Activated naive CD4-positive, alpha-beta T cell treated with anti-CD3 and anti-CD28 coated beads, Interleukin-2, amount 50 U/mL, for 72 hours (primary cell): ENCODE measurements at regions not wholly inside any gene's neighbourhood (a gene's known extent, or its start where the extent isn't known, plus 50 kb on each side); places are given as distances from the start of the nearest gene placed in this dataset.
A peak's percentile ranks its signal among the peaks of the same experiment; 100 is the strongest.
"Not testable (repeated sequence)": the region's sequence is repeated elsewhere in the genome, so short reads cannot be mapped to it uniquely, and the experiment has no call there.

Experiments
- ATAC-seq, 2 donors: fragments of 150-1000 bp; cut with Tn5 transposase; 2 replicates each; pipeline ENCODE4 v1.10.0; 2021; ENCODE audit warnings: mild to moderate bottlenecking in 2 of 2, moderate library complexity in 2 of 2
- DNase-seq, 2 donors: peaks; one replicate each; pipeline ENCODE4 v3.0.0; 2021 to 2022; ENCODE audit warnings: low spot score in 2 of 2
- H3K27ac Mint-ChIP-seq, 2 donors: one replicate each; pipeline ENCODE4 v1.8.0; 2022; ENCODE audit warnings: mild to moderate bottlenecking in 2 of 2, mixed read lengths in 2 of 2
- H3K36me3 Mint-ChIP-seq, 2 donors: one replicate each; pipeline ENCODE4 v1.8.0; 2022; ENCODE audit warnings: mixed read lengths in 2 of 2
- H3K9me3 Mint-ChIP-seq, 2 donors: one replicate each; pipeline ENCODE4 v1.8.0; 2022; ENCODE audit warnings: mixed read lengths in 2 of 2

GRCh38 chr16:59971264-59971663 is 1237.1 kb upstream of the GOT2 start:
- DNase-seq (no peak), ATAC-seq (no peak)
- Mint-ChIP-seq H3K27ac (no peak overlapping the region), H3K36me3 (peaks cover 0 to 11% of the 10 kb centered on the region in 2 donors), H3K9me3 (peaks cover 16 to 18% of the 10 kb centered on the region in 2 donors)

GRCh38 chr16:59964232-59964924 is 1230.3 kb upstream of the GOT2 start:
- Mint-ChIP-seq H3K36me3 (no peaks in the 10 kb centered on the region), H3K27ac (no peak overlapping the region), H3K9me3 (peaks cover 19 to 20% of the 10 kb centered on the region in 2 donors)
- no peak for ATAC-seq
- DNase-seq = no peak

GRCh38 chr16:59959311-59959710 is 1225.2 kb upstream of the GOT2 start:
- DNase-seq (no peak), ATAC-seq (no peak)
- Mint-ChIP-seq H3K9me3 (peaks cover 21% of the 10 kb centered on the region in 2 donors), H3K36me3 (no peaks in the 10 kb centered on the region), H3K27ac (no peak overlapping the region)

GRCh38 chr16:59950431-59950830 is 1216.3 kb upstream of the GOT2 start:
- DNase-seq (no peak), ATAC-seq (no peak)
- no peaks in the 10 kb centered on the region for H3K36me3 Mint-ChIP-seq
- no peak overlapping the region for H3K27ac Mint-ChIP-seq
- H3K9me3 Mint-ChIP-seq = peaks cover 6 to 25% of the 10 kb centered on the region in 2 donors

- not testable (repeated sequence) for DNase-seq, H3K9me3 Mint-ChIP-seq, H3K27ac Mint-ChIP-seq, ATAC-seq, H3K36me3 Mint-ChIP-seq
Measured at GRCh38 chr16:59944041-59944440, 1209.9 kb upstream of the GOT2 start.

- Mint-ChIP-seq H3K36me3 (no peaks in the 10 kb centered on the region), H3K27ac (no peak overlapping the region), H3K9me3 (peaks cover 0 to 11% of the 10 kb centered on the region in 2 donors)
- no peak for ATAC-seq
- DNase-seq = no peak
Measured at GRCh38 chr16:59941594-59941993, 1207.5 kb upstream of the GOT2 start.

GRCh38 chr16:59920054-59920453 is 1185.9 kb upstream of the GOT2 start:
- H3K27ac Mint-ChIP-seq = no peak overlapping the region
- peaks cover 14 to 17% of the 10 kb centered on the region in 2 donors for H3K9me3 Mint-ChIP-seq
- no peaks in the 10 kb centered on the region for H3K36me3 Mint-ChIP-seq
- ATAC-seq (no peak), DNase-seq (no peak)

- ATAC-seq (no peak), DNase-seq (no peak)
- Mint-ChIP-seq H3K27ac (no peak overlapping the region), H3K9me3 (peaks cover 5 to 9% of the 10 kb centered on the region in 2 donors), H3K36me3 (no peaks in the 10 kb centered on the region)
Measured at GRCh38 chr16:59913666-59914065, 1179.5 kb upstream of the GOT2 start.

GRCh38 chr16:59909262-59909661 is 1175.1 kb upstream of the GOT2 start:
- H3K9me3 Mint-ChIP-seq = peaks cover 5 to 9% of the 10 kb centered on the region in 2 donors
- DNase-seq (no peak), ATAC-seq (no peak)
- peak overlapping the region in 1 of 2 donors; percentile 3 for H3K27ac Mint-ChIP-seq
- H3K36me3 Mint-ChIP-seq = no peaks in the 10 kb centered on the region

GRCh38 chr16:59907611-59908010 is 1173.5 kb upstream of the GOT2 start:
- DNase-seq (no peak), ATAC-seq (no peak)
- no peak overlapping the region for H3K27ac Mint-ChIP-seq
- no peaks in the 10 kb centered on the region for H3K36me3 Mint-ChIP-seq
- H3K9me3 Mint-ChIP-seq = peaks cover 2 to 6% of the 10 kb centered on the region in 2 donors

- no peaks in the 10 kb centered on the region for H3K36me3 Mint-ChIP-seq
- no peak overlapping the region for H3K27ac Mint-ChIP-seq
Measured at GRCh38 chr16:59905606-59906005, 1171.5 kb upstream of the GOT2 start.

GRCh38 chr16:59905131-59905530 is 1171.0 kb upstream of the GOT2 start:
- Mint-ChIP-seq H3K9me3 (peaks cover 0 to 4% of the 10 kb centered on the region in 2 donors), H3K36me3 (no peaks in the 10 kb centered on the region), H3K27ac (no peak overlapping the region)
- ATAC-seq (no peak), DNase-seq (no peak)

More at GRCh38 chr16:59905606-59906005, 1171.5 kb upstream of the GOT2 start:
- DNase-seq = no peak
- no peak for ATAC-seq
- peaks cover 0 to 4% of the 10 kb centered on the region in 2 donors for H3K9me3 Mint-ChIP-seq

GRCh38 chr16:59899940-59900339 is 1165.8 kb upstream of the GOT2 start:
- Mint-ChIP-seq H3K36me3 (peaks cover 0 to 5% of the 10 kb centered on the region in 2 donors), H3K9me3 (peaks cover 5 to 9% of the 10 kb centered on the region in 2 donors)

GRCh38 chr16:59892376-59892775 is 1158.3 kb upstream of the GOT2 start:
- Mint-ChIP-seq H3K36me3 (peaks cover 0 to 5% of the 10 kb centered on the region in 2 donors), H3K9me3 (peaks cover 28 to 36% of the 10 kb centered on the region in 2 donors), H3K27ac (no peak overlapping the region)
- DNase-seq (no peak), ATAC-seq (no peak)

More at GRCh38 chr16:59899940-59900339, 1165.8 kb upstream of the GOT2 start:
- no peak overlapping the region for H3K27ac Mint-ChIP-seq
- DNase-seq = no peak
- ATAC-seq = no peak

- Mint-ChIP-seq H3K27ac (no peak overlapping the region), H3K9me3 (peaks cover 27% of the 10 kb centered on the region in 2 donors), H3K36me3 (peaks cover 0 to 4% of the 10 kb centered on the region in 2 donors)
- ATAC-seq = no peak
- no peak for DNase-seq
Measured at GRCh38 chr16:59887856-59888255, 1153.7 kb upstream of the GOT2 start.

- ATAC-seq = no peak
- H3K9me3 Mint-ChIP-seq = peaks cover 17 to 24% of the 10 kb centered on the region in 2 donors
- DNase-seq = no peak
- H3K36me3 Mint-ChIP-seq = peaks cover 0 to 4% of the 10 kb centered on the region in 2 donors
- H3K27ac Mint-ChIP-seq = no peak overlapping the region
Measured at GRCh38 chr16:59886021-59886420, 1151.9 kb upstream of the GOT2 start.

GRCh38 chr16:59881376-59881775 is 1147.3 kb upstream of the GOT2 start:
- DNase-seq = no peak
- peaks cover under 1 to 12% of the 10 kb centered on the region in 2 donors for H3K9me3 Mint-ChIP-seq

GRCh38 chr16:59880611-59881010 is 1146.5 kb upstream of the GOT2 start:
- ATAC-seq (no peak), DNase-seq (no peak)
- no peaks in the 10 kb centered on the region for H3K36me3 Mint-ChIP-seq
- H3K9me3 Mint-ChIP-seq = peaks cover 0 to 11% of the 10 kb centered on the region in 2 donors
- H3K27ac Mint-ChIP-seq = no peak overlapping the region

More at GRCh38 chr16:59881376-59881775, 1147.3 kb upstream of the GOT2 start:
- ATAC-seq = no peak
- H3K36me3 Mint-ChIP-seq = no peaks in the 10 kb centered on the region
- no peak overlapping the region for H3K27ac Mint-ChIP-seq
